IMR-90 (cell line): ENCODE measurements at regions not wholly inside any gene's neighbourhood (a gene's known extent, or its start where the extent isn't known, plus 50 kb on each side); places are given as distances from the start of the nearest gene placed in this dataset.

Source experiments
- CEBPB ChIP-seq: IDR thresholded peaks from 2 replicates; pipeline ENCODE4 v1.6.1; 2012; ENCODE audit warnings: low read depth, low read length, improper control_type of control experiment
- CTCF ChIP-seq: conservative IDR thresholded peaks from 2 replicates; pipeline ENCODE4 v1.5.1; 2012; ENCODE audit warnings: mild to moderate bottlenecking, low read depth, low read length, improper control_type of control experiment
- ELK1 ChIP-seq: fragments of 150-350 bp; IDR thresholded peaks from 2 replicates; pipeline ENCODE4 v1.6.1; 2016; ENCODE audit warnings: low read depth, mild to moderate bottlenecking, low read length, moderate library complexity, borderline replicate concordance
- FOS ChIP-seq: fragments of 150-350 bp; IDR thresholded peaks from 2 replicates; pipeline ENCODE4 v1.6.1; 2016; ENCODE audit warnings: low read depth, low read length
- MAFK ChIP-seq: IDR thresholded peaks from 2 replicates; pipeline ENCODE4 v1.6.1; 2012; ENCODE audit warnings: low read depth, low read length, improper control_type of control experiment
- MAZ ChIP-seq: IDR thresholded peaks from 2 replicates; pipeline ENCODE4 v1.6.1; 2012; ENCODE audit warnings: low read depth, mild to moderate bottlenecking, low read length, improper control_type of control experiment, moderate library complexity, borderline replicate concordance
- MXI1 ChIP-seq: IDR thresholded peaks from 2 replicates; pipeline ENCODE4 v1.6.1; 2012; ENCODE audit warnings: low read depth, mild to moderate bottlenecking, low read length, moderate library complexity, borderline replicate concordance
- NFE2L2 ChIP-seq: fragments of 150-350 bp; IDR thresholded peaks from 2 replicates; pipeline ENCODE4 v1.6.1; 2016; ENCODE audit warnings: low read depth, mild to moderate bottlenecking, low read length
- POLR2A ChIP-seq: IDR thresholded peaks from 2 replicates; pipeline ENCODE4 v1.6.1; 2012; ENCODE audit warnings: mild to moderate bottlenecking, low read depth, low read length
- RCOR1 ChIP-seq: IDR thresholded peaks from 2 replicates; pipeline ENCODE4 v1.6.1; 2012; ENCODE audit warnings: mild to moderate bottlenecking, low read length, improper control_type of control experiment; ENCODE audit not compliant: insufficient replicate concordance
- SMC3 ChIP-seq: fragments of 150-350 bp; IDR thresholded peaks from 2 replicates; pipeline ENCODE4 v1.6.1; 2016; ENCODE audit warnings: low read depth, mild to moderate bottlenecking, antibody characterized with exemption, low read length, moderate library complexity
- USF2 ChIP-seq: fragments of 150-350 bp; IDR thresholded peaks from 2 replicates; pipeline ENCODE4 v1.6.1; 2017; ENCODE audit warnings: mild to moderate bottlenecking, antibody characterized with exemption, low read length, low read depth

DNA sequence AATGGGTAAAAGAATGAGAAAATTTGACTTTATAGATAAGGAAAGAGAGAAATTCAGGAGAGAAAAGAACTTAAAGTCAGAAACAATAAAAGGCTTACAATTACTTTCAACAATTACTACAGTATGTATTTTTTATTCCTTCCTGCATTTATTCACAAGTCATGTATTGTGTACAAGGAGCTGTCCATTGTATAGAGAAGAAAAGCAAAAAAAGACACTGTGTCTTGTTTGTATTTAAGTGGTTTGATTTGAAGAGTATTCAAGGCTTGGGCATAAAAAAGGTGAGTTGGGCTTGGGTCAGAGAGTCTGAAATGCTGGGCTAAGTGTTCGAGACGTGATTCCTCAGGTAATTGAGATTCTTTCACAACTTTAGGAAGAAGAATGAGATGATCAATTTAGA, 394.2 kb upstream of the ROBO2 start:
- TF ChIP-seq CTCF (no peak), RCOR1 (no peak), POLR2A (no peak), MAZ (no peak), FOS (no peak), ELK1 (no peak), MXI1 (no peak), SMC3 (no peak), USF2 (no peak), CEBPB (no peak), MAFK (no peak), NFE2L2 (no peak)
